ENCODE measurements at regions not wholly inside any gene's neighbourhood (a gene's known extent, or its start where the extent isn't known, plus 50 kb on each side); places are given as distances from the start of the nearest gene placed in this dataset.

- no peak for TF ChIP-seq TAF7 (optimal IDR thresholded peaks at IDR 0.05; ENCODE audit: borderline replicate concordance, low read depth, low read length)
- no peak for TF ChIP-seq RXRA (IDR thresholded peaks at IDR 0.05; ENCODE audit: insufficient read depth, low read depth, low read length)
- TF ChIP-seq CTBP2 (IDR thresholded peaks at IDR 0.05; ENCODE audit: borderline replicate concordance, insufficient read depth, insufficient read length, low read length), result no peak
- TF ChIP-seq RNF2 (IDR thresholded peaks at IDR 0.05; ENCODE audit: borderline replicate concordance, low read depth, low read length, missing control alignments, poor library complexity, severe bottlenecking), result no peak
- TF ChIP-seq E2F6 (IDR thresholded peaks at IDR 0.05), result no peak
- TF ChIP-seq YY1 (IDR thresholded peaks at IDR 0.05; ENCODE audit: low read depth, low read length), result no peak
- no peak for TF ChIP-seq RFX5 (IDR thresholded peaks at IDR 0.05; ENCODE audit: borderline replicate concordance, low read depth, low read length)
- TF ChIP-seq POLR2AphosphoS5 (IDR thresholded peaks at IDR 0.05; ENCODE audit: low read depth, low read length), result no peak
- Histone ChIP-seq H2AK5ac (ENCODE audit: low read depth, low read length) (no peak overlapping the region), H4K91ac (replicated peaks; ENCODE audit: insufficient read length, low read length) (no peak overlapping the region), H2AFZ (ENCODE audit: low read length) (no peak overlapping the region), H3K9ac (replicated peaks in 1 of 4; ENCODE audit: extremely low read depth in 1 of 4, low read depth in 3 of 4, low read length in 3 of 4) (no peak overlapping the region), H3K56ac (replicated peaks; ENCODE audit: insufficient read length, low read depth, low read length) (no peak overlapping the region), H4K5ac (ENCODE audit: insufficient read length, low read depth, low read length) (no peak overlapping the region), H2BK15ac (ENCODE audit: low read length) (no peak overlapping the region), H2BK12ac (ENCODE audit: low read depth, low read length) (no peak overlapping the region), H3K79me2 (ENCODE audit: control insufficient read depth in 1 of 2, insufficient read depth in 2 of 2, low read length in 2 of 2) (no peaks in the 10 kb centered on the region), H3K36me3 (ENCODE audit: control insufficient read depth in 2 of 4, insufficient read depth in 4 of 4, low read length in 3 of 4) (no peaks in the 10 kb centered on the region), H3K4me3 (ENCODE audit: extremely low read depth in 1 of 4, insufficient read depth in 2 of 4, low read depth in 3 of 4, low read length in 4 of 4) (no peak overlapping the region), H3K18ac (ENCODE audit: extremely low read depth, low read length) (no peak overlapping the region), H3K9me3 (ENCODE audit: insufficient read depth in 2 of 2, low read depth in 1 of 2, low read length in 1 of 2) (no peaks in the 10 kb centered on the region), H2BK20ac (ENCODE audit: low read length) (no peak overlapping the region), H4K20me1 (replicated peaks in 1 of 2; ENCODE audit: control insufficient read depth in 1 of 2, insufficient read depth in 2 of 2, low read length in 2 of 2) (no peaks in the 10 kb centered on the region), H3K4me1 (replicated peaks in 1 of 4; ENCODE audit: control insufficient read depth in 3 of 4, insufficient read depth in 4 of 4, low read length in 3 of 4) (no peaks in the 10 kb centered on the region), H2BK120ac (replicated peaks; ENCODE audit: low read depth, low read length) (no peak overlapping the region), H3K14ac (ENCODE audit: insufficient read length) (no peak overlapping the region), H3K4ac (replicated peaks; ENCODE audit: insufficient read length, low read depth, low read length) (no peak overlapping the region), H3K23ac (ENCODE audit: insufficient read length) (no peak overlapping the region), H3K23me2 (ENCODE audit: low read depth, low read length) (peaks cover 5% of the 10 kb centered on the region; the same call in 1 of the 2 replicates), H3K27me3 (replicated peaks in 1 of 4; ENCODE audit: control insufficient read depth in 3 of 4, extremely low read depth in 1 of 4, insufficient read depth in 3 of 4, low read length in 3 of 4) (no peaks in the 10 kb centered on the region), H2BK5ac (ENCODE audit: low read depth, low read length) (no peak overlapping the region), H3K4me2 (ENCODE audit: insufficient read depth in 1 of 2, low read depth in 2 of 2, low read length in 2 of 2) (no peak overlapping the region), H4K8ac (ENCODE audit: extremely low read depth, insufficient read depth, low read length) (no peak overlapping the region), H3K27ac (ENCODE audit: low read depth, low read length) (no peak overlapping the region), H3K79me1 (ENCODE audit: low read depth, low read length) (no peaks in the 10 kb centered on the region)
- ChIA-PET CTCF (ENCODE audit: partially characterized antibody) (interaction anchor here (6.0 kb wide), 1 partner anchor 12 kb away, joined by 73 read pairs; no protein-coding TSS in a partner anchor), POLR2A (ENCODE audit: partially characterized antibody) (no interaction called here)
- WGBS, 2 experiments (ENCODE audit: extremely low coverage in 1 of 2, insufficient coverage in 1 of 2, insufficient read length in 1 of 2, insufficient replicate concordance in 2 of 2, low coverage in 1 of 2, low lambda C conversion rate in 2 of 2, missing lambda C conversion rate in 1 of 2), result 88% methylated on average over 4 of the region's 4 CpGs; no CpG with 5 or more reads in 1 of the 2 experiments
- DNase-seq (ENCODE audit: low read depth in 1 of 2, low spot score in 2 of 2) (peak in 1 of 2 experiments; percentile 28), FAIRE-seq (no peak)
Measured at GRCh38 chr10:46215426-46215825, 71.4 kb upstream of the ANTXRL start.
